ENCODE measurements at regions not wholly inside any gene's neighbourhood (a gene's known extent, or its start where the extent isn't known, plus 50 kb on each side); places are given as distances from the start of the nearest gene placed in this dataset.

DNA sequence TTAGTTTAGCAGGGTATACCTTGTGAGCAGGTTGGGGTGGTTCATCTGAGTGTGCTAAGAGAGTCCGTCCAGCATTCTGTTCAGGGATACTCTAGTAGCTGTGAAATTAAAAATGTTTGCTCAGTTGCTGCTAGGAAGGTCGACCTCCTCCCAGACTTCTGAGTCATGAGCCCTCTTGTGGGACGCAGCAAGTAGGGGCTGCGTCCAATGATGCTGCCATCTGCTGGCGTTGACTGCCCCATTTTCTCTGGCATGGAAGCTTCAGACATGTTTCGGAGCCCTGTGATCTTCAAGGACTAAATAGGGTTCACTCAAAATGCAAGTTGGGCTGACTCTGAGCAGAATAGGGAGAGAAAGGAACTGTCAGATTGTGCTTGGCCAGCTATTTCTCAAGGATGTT is 201.0 kb upstream of the ARSJ start:
- H2AFZ ChIP-seq, result no peak overlapping the region
- no peaks in the 10 kb centered on the region for H3K36me3 ChIP-seq (ENCODE audit: low read depth)
- H3K9me2 ChIP-seq (ENCODE audit: insufficient read depth), result no peaks in the 10 kb centered on the region
- no peaks in the 10 kb centered on the region for H3K79me2 ChIP-seq (ENCODE audit: low read depth)
- no peak for TF ChIP-seq EZH2 (IDR thresholded peaks at IDR 0.05; ENCODE audit: low read depth)
- TF ChIP-seq, protein P1, sequence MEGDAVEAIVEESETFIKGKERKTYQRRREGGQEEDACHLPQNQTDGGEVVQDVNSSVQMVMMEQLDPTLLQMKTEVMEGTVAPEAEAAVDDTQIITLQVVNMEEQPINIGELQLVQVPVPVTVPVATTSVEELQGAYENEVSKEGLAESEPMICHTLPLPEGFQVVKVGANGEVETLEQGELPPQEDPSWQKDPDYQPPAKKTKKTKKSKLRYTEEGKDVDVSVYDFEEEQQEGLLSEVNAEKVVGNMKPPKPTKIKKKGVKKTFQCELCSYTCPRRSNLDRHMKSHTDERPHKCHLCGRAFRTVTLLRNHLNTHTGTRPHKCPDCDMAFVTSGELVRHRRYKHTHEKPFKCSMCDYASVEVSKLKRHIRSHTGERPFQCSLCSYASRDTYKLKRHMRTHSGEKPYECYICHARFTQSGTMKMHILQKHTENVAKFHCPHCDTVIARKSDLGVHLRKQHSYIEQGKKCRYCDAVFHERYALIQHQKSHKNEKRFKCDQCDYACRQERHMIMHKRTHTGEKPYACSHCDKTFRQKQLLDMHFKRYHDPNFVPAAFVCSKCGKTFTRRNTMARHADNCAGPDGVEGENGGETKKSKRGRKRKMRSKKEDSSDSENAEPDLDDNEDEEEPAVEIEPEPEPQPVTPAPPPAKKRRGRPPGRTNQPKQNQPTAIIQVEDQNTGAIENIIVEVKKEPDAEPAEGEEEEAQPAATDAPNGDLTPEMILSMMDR (conservative IDR thresholded peaks at IDR 0.05), result peak; percentile 32; the same call in 1 of the 2 replicates
- H3F3A ChIP-seq (ENCODE audit: insufficient read depth, low read depth), result no peaks in the 10 kb centered on the region
- H3K4me1 ChIP-seq (replicated peaks; ENCODE audit: insufficient read depth), result no peaks in the 10 kb centered on the region
- no peaks in the 10 kb centered on the region for H3K9me3 ChIP-seq (ENCODE audit: insufficient read depth, low read depth)
- ChIA-PET POLR2A (ENCODE audit: unreplicated experiment) (no interaction called here), CTCF (no interaction called here)
- no peak overlapping the region for H3K27ac ChIP-seq
- intact Hi-C loops (cut with micrococcal nuclease; ENCODE audit: unreplicated experiment), result loop anchor here (10.0 kb wide), 1 partner anchor 226 kb away; no protein-coding TSS in a partner anchor
- H4K20me1 ChIP-seq (ENCODE audit: insufficient read depth), result no peaks in the 10 kb centered on the region
- H3K4me3 ChIP-seq, result no peak overlapping the region
- no peaks in the 10 kb centered on the region for H3K27me3 ChIP-seq (ENCODE audit: insufficient read depth, low read depth)
- no peak overlapping the region for H3K4me2 ChIP-seq
- DNase-seq, result no peak
- no TSS peak for BruUV-seq (replicated peaks)

DNA sequence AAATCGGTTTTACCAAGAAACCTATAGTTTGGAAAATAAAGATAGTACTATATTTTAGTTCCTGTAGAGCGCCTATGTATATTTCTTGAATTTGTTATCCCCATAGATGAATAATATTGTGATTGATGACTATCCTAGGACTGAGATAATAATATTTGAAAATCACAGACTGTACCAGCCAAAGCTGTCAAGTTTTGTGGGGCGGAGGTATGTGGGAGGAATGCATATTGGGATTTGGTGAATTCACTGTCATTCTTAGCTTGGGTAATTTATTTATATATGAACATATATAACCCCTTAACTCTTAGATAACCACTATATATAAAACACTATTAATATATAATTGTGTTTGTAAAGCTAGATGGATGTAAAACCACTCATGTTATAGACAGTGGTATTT is 205.5 kb upstream of the ARSJ start:
- no peaks in the 10 kb centered on the region for H3K79me2 ChIP-seq (ENCODE audit: low read depth)
- no peaks in the 10 kb centered on the region for H3K4me1 ChIP-seq (replicated peaks; ENCODE audit: insufficient read depth)
- H3K9me2 ChIP-seq (ENCODE audit: insufficient read depth), result no peaks in the 10 kb centered on the region
- no peak for DNase-seq
- no peaks in the 10 kb centered on the region for H3K27me3 ChIP-seq (ENCODE audit: insufficient read depth, low read depth)
- intact Hi-C loops (cut with micrococcal nuclease; ENCODE audit: unreplicated experiment), result loop anchor here (10.0 kb wide), 1 partner anchor 230 kb away; no protein-coding TSS in a partner anchor
- ChIA-PET POLR2A (ENCODE audit: unreplicated experiment) (no interaction called here), CTCF (no interaction called here)
- H4K20me1 ChIP-seq (ENCODE audit: insufficient read depth), result no peaks in the 10 kb centered on the region
- no peak overlapping the region for H3K4me2 ChIP-seq
- H3F3A ChIP-seq (ENCODE audit: insufficient read depth, low read depth), result no peaks in the 10 kb centered on the region
- H3K9me3 ChIP-seq (ENCODE audit: insufficient read depth, low read depth), result no peaks in the 10 kb centered on the region
- TF ChIP-seq, protein P1 (conservative IDR thresholded peaks at IDR 0.05), result no peak
- no peak for TF ChIP-seq EZH2 (IDR thresholded peaks at IDR 0.05; ENCODE audit: low read depth)
- BruUV-seq (replicated peaks), result no TSS peak
- no peaks in the 10 kb centered on the region for H3K36me3 ChIP-seq (ENCODE audit: low read depth)
- no peak overlapping the region for H3K4me3 ChIP-seq
- H3K27ac ChIP-seq, result no peak overlapping the region
- H2AFZ ChIP-seq, result no peak overlapping the region

DNA sequence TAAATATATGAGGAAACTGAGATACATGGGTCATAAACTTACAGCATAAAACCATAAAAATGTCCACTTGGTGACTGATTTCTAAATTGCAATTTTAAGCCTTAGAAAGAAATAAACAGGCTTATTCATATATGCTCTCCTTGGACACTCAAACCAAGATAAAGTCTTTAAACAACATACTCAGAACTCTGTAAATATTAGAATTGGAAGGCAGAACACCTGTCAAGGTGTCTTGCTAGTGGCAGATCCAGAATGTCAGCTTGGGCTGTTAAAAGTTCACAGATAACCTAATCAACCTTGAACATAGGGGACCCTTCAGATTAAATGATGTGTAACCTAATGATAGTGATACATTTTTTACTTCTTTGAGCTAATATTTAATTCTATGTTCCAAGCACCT is 208.1 kb upstream of the ARSJ start:
- H3K9me2 ChIP-seq (ENCODE audit: insufficient read depth), result no peaks in the 10 kb centered on the region
- ChIA-PET CTCF (no interaction called here), POLR2A (ENCODE audit: unreplicated experiment) (no interaction called here)
- no peak overlapping the region for H3K27ac ChIP-seq
- H3K9me3 ChIP-seq (ENCODE audit: insufficient read depth, low read depth), result no peaks in the 10 kb centered on the region
- H3K27me3 ChIP-seq (ENCODE audit: insufficient read depth, low read depth), result no peaks in the 10 kb centered on the region
- no peaks in the 10 kb centered on the region for H3F3A ChIP-seq (ENCODE audit: insufficient read depth, low read depth)
- no peaks in the 10 kb centered on the region for H4K20me1 ChIP-seq (ENCODE audit: insufficient read depth)
- TF ChIP-seq, protein P1 (conservative IDR thresholded peaks at IDR 0.05), result no peak
- TF ChIP-seq EZH2 (IDR thresholded peaks at IDR 0.05; ENCODE audit: low read depth), result no peak
- H3K36me3 ChIP-seq (ENCODE audit: low read depth), result no peaks in the 10 kb centered on the region
- H3K4me2 ChIP-seq, result no peak overlapping the region
- DNase-seq, result no peak
- no peak overlapping the region for H2AFZ ChIP-seq
- intact Hi-C loops (cut with micrococcal nuclease; ENCODE audit: unreplicated experiment), result loop anchor here (10.0 kb wide), 1 partner anchor 233 kb away; no protein-coding TSS in a partner anchor
- no peaks in the 10 kb centered on the region for H3K4me1 ChIP-seq (replicated peaks; ENCODE audit: insufficient read depth)
- no peaks in the 10 kb centered on the region for H3K79me2 ChIP-seq (ENCODE audit: low read depth)
- BruUV-seq (replicated peaks), result no TSS peak
- H3K4me3 ChIP-seq, result no peak overlapping the region

All from PC-9 (cell line).